ENCODE measurements at regions not wholly inside any gene's neighbourhood (a gene's known extent, or its start where the extent isn't known, plus 50 kb on each side); places are given as distances from the start of the nearest gene placed in this dataset.

DNA sequence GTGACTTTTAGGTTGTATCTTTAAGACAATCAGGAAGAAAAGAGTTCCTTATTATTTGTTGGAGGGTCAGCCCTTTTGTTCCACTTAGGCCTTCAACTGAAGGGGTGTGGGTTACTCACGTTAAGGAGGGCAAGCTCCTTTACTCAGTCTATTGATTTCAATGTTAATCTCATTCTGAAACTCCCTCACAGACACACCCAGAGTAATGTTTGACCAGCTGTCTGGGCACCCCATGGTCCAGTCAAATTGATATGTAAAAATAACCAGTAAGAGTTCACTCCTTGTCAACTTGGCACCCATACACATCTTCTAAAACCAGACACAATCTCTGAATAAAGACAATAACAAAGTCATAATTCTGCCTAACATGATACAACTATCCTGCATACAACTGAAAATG is 292.9 kb downstream of the KLF5 start:
- DNase-seq (ENCODE audit: low read depth, low spot score) = no peak

DNA sequence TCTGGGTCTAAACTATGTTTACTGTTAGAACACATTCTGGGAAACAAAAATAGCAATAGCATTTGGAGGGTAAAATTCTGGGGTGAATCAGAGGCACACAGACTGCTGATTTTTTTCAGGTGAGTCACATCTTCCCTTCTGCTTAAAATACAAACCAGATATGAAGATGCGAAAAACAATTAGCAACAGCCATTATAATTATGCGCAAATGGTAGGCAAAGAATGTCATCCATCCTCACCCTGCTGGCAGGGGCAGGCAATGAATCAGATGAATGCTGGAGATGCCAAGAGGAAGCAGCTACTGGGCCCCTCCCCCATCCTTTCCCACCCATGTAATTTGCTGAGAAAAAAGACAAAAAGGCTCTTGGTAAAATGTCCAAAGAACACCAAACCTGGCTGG is 282.9 kb downstream of the KLF5 start:
- no peak for DNase-seq (ENCODE audit: low read depth, low spot score)

- no peak for DNase-seq (ENCODE audit: low read depth, low spot score)
These were observed 281.3 kb downstream of the KLF5 start for GRCh38 chr13:73340069-73340468.

- DNase-seq (ENCODE audit: low read depth, low spot score) = no peak
These were observed 280.3 kb downstream of the KLF5 start for GRCh38 chr13:73339086-73339485.

- no peak for DNase-seq (ENCODE audit: low read depth, low spot score)
These were observed 279.6 kb downstream of the KLF5 start for GRCh38 chr13:73338389-73338788.

- DNase-seq (ENCODE audit: low read depth, low spot score) = no peak
These were observed 278.7 kb downstream of the KLF5 start for GRCh38 chr13:73337532-73337931.

DNA sequence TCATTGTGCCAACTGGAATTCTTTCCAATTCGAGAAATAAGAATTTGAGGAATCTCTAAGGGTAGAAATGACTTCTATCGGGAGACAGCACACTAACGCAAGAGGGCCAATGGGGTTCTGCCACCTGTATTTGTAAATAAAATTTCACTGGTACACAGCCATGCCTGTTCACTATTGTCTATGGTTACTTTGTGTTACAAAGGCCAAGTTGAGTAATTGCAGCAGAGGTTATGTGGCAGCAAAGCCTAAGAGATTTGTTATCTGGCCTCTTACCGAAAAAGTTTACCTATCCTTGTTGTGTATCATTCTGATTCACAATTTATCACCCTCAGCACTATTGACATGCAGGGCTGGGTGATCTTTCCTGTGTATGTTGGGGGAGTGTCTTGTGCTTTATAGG is 278.0 kb downstream of the KLF5 start:
- no peak for DNase-seq (ENCODE audit: low read depth, low spot score)

GRCh38 chr13:73335944-73336343 is 277.1 kb downstream of the KLF5 start:
- DNase-seq (ENCODE audit: low read depth, low spot score) = no peak

DNA sequence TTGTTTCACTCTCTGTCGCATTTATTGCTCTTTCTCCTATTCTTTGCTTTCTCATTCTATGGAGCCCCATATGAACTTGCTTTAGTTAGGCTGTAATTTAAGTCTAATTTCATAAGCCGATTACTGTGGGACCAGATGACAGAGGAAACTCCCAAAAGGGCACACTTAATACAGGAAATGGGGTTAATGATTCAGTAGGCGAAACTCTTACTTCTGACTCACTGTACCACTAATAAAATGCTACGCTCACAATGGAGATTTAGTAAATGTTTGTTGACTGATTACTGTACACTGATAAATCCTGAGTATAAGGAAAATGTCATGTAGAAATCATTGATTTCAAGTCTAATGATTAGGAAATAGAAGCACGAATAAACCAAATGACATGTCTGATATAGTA is 276.4 kb downstream of the KLF5 start:
- DNase-seq (ENCODE audit: low read depth, low spot score) = no peak

DNA sequence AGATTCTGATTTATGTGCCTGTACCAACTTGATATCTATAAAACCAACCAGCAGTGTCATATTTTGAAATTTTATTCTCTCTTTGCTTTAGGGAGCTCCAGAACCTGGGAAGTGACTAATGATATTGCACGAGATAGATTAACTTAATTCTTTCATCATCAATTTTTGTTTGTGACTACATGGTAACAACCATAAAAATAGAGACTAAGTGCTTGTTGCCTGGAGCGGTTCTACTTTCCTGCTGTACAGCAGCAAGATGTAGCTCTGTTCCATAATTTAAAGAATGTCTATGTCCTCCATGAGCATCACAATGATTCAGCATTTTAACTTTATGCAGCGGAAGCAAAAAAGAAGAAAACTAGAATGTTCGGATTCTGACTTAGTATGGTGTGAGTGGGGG is 275.6 kb downstream of the KLF5 start:
- no peak for DNase-seq (ENCODE audit: low read depth, low spot score)

- no peak for DNase-seq (ENCODE audit: low read depth, low spot score)
These were observed 272.8 kb downstream of the KLF5 start for GRCh38 chr13:73331556-73331955.

DNA sequence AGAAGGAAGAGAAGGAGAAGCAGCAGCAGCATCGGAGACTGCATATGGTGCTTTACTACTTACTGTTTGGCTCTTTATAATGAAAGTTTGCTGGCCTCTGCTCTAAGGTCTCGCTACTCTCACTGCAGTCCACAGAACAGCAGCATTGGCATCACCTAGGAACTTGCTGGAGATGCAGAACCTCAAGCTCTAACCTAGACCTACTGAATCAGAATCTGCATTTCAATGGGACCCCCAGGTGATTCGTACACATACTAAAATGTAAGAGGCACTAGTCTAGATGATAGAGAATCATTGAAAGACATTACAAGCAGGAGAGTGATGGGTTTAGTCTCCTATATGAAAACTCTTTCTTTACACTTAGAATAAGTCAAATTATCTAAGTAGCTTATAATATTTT is 270.6 kb downstream of the KLF5 start:
- DNase-seq (ENCODE audit: low read depth, low spot score) = no peak

GRCh38 chr13:73327579-73327978 is 268.8 kb downstream of the KLF5 start:
- DNase-seq (ENCODE audit: low read depth, low spot score) = no peak

- no peak for DNase-seq (ENCODE audit: low read depth, low spot score)
These were observed 267.1 kb downstream of the KLF5 start for GRCh38 chr13:73325723-73326558.

- DNase-seq (ENCODE audit: low read depth, low spot score) = no peak
These were observed 266.3 kb downstream of the KLF5 start for GRCh38 chr13:73324842-73325722.

DNA sequence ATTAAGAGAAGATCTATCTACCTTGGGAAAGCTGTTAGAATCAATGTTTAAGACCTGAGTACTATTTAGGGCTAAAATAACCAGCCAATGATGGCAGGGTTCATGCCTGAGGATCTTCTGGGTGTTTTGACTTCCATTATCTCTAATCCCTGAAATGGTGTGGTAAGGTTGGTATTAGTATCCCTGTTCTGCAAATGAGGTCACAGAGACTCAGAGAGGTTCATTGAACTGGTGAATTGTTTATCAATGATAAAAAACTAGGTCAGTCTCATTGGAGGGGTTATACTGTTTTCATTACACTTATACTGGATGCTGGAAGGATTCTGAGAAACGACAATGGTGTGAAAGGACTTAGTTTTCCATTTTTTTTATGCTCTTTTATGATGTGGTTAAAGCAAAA is 264.8 kb downstream of the KLF5 start:
- DNase-seq (ENCODE audit: low read depth, low spot score) = no peak

DNA sequence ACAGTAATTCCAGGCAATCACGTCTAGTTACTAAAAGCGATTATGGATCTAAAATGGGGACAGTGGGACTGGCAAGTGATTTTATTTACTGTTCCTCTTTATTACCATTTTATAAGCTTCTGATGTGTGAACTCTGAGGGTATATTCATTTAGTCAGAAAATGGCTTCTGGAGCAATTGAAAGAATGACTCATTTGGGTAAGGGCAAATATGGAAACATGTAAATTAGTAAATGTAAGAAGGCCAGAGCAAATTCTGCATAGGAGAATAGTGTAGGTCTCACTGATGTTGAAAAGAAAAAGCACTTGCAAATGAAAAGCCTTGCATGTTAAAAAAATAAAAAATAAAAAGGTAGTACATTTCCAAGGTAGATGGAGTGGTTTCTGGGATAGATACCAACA is 262.2 kb downstream of the KLF5 start:
- DNase-seq (ENCODE audit: low read depth, low spot score) = no peak

GRCh38 chr13:73317140-73317539 is 258.3 kb downstream of the KLF5 start:
- DNase-seq (ENCODE audit: low read depth, low spot score) = no peak

- no peak for DNase-seq (ENCODE audit: low read depth, low spot score)
These were observed 251.6 kb downstream of the KLF5 start for GRCh38 chr13:73310366-73310765.

- no peak for DNase-seq (ENCODE audit: low read depth, low spot score)
These were observed 248.7 kb downstream of the KLF5 start for GRCh38 chr13:73307481-73307880.

GRCh38 chr13:73306688-73307087 is 247.9 kb downstream of the KLF5 start:
- no peak for DNase-seq (ENCODE audit: low read depth, low spot score)

GRCh38 chr13:73304442-73304841 is 245.6 kb downstream of the KLF5 start:
- DNase-seq (ENCODE audit: low read depth, low spot score) = no peak

- DNase-seq (ENCODE audit: low read depth, low spot score) = no peak
These were observed 245.0 kb downstream of the KLF5 start for GRCh38 chr13:73303851-73304250.
